ENCODE measurements at regions not wholly inside any gene's neighbourhood (a gene's known extent, or its start where the extent isn't known, plus 50 kb on each side); places are given as distances from the start of the nearest gene placed in this dataset.

DNA sequence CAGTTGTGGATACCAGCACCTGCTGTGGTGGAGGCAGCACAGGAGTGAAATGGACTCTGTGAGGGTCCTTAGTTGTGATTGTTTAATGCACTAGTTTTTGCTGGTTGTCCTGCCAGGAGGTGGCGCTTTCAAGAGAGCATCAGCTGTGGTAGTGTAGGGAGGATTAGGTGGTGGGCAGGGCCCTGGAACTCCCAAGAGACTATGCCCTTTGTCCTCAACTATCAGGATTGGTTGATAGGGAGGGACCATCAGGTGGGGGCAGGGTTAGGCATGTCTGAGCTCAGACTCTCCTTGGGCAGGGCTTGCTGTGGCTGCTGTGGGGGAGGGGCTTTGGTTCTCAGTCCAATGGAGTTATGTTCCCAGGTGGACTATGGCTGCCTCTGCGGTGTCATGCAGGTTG, 121.9 kb downstream of the RRAGB start:
- TF ChIP-seq POLR2A (IDR thresholded peaks at IDR 0.05; ENCODE audit: low read depth, low read length) (no peak), POLR2AphosphoS5 (IDR thresholded peaks at IDR 0.05; ENCODE audit: low read depth, low read length) (no peak)
